ENCODE measurements at regions not wholly inside any gene's neighbourhood (a gene's known extent, or its start where the extent isn't known, plus 50 kb on each side); places are given as distances from the start of the nearest gene placed in this dataset.

DNA sequence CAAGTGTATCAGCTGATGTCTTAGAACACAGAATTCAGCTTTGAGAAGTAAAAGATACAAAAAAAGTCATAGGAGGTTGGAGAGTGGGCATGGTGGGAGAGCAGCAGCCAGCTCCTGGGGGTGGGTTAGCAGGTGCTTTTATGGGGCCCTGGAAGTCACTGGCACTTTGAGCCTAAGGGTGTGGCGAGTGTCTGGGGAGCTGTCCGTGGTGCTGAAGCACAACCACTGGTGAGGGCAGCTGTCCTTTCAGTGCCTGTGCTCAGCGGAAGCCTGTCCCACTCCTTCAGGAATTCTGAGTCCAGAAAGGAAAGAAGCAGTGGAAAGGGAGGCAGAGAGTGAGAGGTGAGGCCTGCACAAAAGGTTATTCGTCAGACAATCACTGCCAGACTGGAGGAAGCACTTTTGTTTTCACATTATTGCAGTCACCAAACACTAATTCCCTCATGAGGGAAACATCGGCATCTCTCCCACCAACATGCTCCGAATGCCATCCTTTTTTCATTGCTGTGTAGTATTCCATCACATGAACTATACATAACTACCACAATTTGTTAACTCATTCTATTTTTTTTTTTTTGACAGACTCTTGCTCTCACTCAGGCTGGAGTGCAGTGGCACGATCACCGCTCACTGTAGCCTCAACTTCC, 59.4 kb upstream of the RAPGEF1 start:
- peak; percentile 91 for ATAC-seq
- Histone ChIP-seq H3F3A (replicated peaks; ENCODE audit: low read depth) (no peaks in the 10 kb centered on the region), H3K79me2 (replicated peaks; ENCODE audit: insufficient read depth) (no peaks in the 10 kb centered on the region), H3K27ac (ENCODE audit: low read depth) (no peak overlapping the region), H3K27me3 (ENCODE audit: insufficient read depth) (no peaks in the 10 kb centered on the region), H3K4me2 (no peak overlapping the region), H3K4me3 (no peak overlapping the region), H3K4me1 (ENCODE audit: insufficient read depth) (peaks cover 12% of the 10 kb centered on the region; the same call in 1 of the 2 replicates), H3K9me2 (ENCODE audit: insufficient read depth) (no peaks in the 10 kb centered on the region), H3K36me3 (ENCODE audit: insufficient read depth) (no peaks in the 10 kb centered on the region), H2AFZ (no peak overlapping the region), H4K20me1 (replicated peaks; ENCODE audit: insufficient read depth) (no peaks in the 10 kb centered on the region; the same call in 1 of the 2 replicates)
- TF ChIP-seq CREB1 (CRISPR knock-in tag; IDR thresholded peaks at IDR 0.05; ENCODE audit: low read depth) (no peak), ZNF114 (CRISPR knock-in tag; IDR thresholded peaks at IDR 0.05) (no peak), POLR2AphosphoS5 (IDR thresholded peaks at IDR 0.05; ENCODE audit: low read depth) (no peak), ZNF331 (CRISPR knock-in tag; IDR thresholded peaks at IDR 0.05; ENCODE audit: low read depth) (no peak), STAT1 (IDR thresholded peaks at IDR 0.05; ENCODE audit: unreplicated experiment) (no peak)
- TF ChIP-seq, protein P1, sequence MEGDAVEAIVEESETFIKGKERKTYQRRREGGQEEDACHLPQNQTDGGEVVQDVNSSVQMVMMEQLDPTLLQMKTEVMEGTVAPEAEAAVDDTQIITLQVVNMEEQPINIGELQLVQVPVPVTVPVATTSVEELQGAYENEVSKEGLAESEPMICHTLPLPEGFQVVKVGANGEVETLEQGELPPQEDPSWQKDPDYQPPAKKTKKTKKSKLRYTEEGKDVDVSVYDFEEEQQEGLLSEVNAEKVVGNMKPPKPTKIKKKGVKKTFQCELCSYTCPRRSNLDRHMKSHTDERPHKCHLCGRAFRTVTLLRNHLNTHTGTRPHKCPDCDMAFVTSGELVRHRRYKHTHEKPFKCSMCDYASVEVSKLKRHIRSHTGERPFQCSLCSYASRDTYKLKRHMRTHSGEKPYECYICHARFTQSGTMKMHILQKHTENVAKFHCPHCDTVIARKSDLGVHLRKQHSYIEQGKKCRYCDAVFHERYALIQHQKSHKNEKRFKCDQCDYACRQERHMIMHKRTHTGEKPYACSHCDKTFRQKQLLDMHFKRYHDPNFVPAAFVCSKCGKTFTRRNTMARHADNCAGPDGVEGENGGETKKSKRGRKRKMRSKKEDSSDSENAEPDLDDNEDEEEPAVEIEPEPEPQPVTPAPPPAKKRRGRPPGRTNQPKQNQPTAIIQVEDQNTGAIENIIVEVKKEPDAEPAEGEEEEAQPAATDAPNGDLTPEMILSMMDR (conservative IDR thresholded peaks at IDR 0.05; ENCODE audit: low read depth in 2 of 2) = no peak
- TF ChIP-seq, protein P2, sequence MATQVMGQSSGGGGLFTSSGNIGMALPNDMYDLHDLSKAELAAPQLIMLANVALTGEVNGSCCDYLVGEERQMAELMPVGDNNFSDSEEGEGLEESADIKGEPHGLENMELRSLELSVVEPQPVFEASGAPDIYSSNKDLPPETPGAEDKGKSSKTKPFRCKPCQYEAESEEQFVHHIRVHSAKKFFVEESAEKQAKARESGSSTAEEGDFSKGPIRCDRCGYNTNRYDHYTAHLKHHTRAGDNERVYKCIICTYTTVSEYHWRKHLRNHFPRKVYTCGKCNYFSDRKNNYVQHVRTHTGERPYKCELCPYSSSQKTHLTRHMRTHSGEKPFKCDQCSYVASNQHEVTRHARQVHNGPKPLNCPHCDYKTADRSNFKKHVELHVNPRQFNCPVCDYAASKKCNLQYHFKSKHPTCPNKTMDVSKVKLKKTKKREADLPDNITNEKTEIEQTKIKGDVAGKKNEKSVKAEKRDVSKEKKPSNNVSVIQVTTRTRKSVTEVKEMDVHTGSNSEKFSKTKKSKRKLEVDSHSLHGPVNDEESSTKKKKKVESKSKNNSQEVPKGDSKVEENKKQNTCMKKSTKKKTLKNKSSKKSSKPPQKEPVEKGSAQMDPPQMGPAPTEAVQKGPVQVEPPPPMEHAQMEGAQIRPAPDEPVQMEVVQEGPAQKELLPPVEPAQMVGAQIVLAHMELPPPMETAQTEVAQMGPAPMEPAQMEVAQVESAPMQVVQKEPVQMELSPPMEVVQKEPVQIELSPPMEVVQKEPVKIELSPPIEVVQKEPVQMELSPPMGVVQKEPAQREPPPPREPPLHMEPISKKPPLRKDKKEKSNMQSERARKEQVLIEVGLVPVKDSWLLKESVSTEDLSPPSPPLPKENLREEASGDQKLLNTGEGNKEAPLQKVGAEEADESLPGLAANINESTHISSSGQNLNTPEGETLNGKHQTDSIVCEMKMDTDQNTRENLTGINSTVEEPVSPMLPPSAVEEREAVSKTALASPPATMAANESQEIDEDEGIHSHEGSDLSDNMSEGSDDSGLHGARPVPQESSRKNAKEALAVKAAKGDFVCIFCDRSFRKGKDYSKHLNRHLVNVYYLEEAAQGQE (IDR thresholded peaks at IDR 0.05; ENCODE audit: unreplicated experiment) = peak; percentile 96
- no peak overlapping the region for H3K4me3 Mint-ChIP-seq
- H3K36me3 Mint-ChIP-seq (ENCODE audit: low read depth) = no peaks in the 10 kb centered on the region; the same call in 2 of the 3 replicates
- no peak overlapping the region for H3K27ac Mint-ChIP-seq
- peak; percentile 88 for DNase-seq (ENCODE audit: low spot score)
- peaks cover 21% of the 10 kb centered on the region for H3K4me1 Mint-ChIP-seq
- H3K9me3 Mint-ChIP-seq = no peaks in the 10 kb centered on the region; the same call in 2 of the 3 replicates
- peaks cover 10% of the 10 kb centered on the region for H3K27me3 Mint-ChIP-seq (ENCODE audit: insufficient read depth, low read depth, poor library complexity)

DNA sequence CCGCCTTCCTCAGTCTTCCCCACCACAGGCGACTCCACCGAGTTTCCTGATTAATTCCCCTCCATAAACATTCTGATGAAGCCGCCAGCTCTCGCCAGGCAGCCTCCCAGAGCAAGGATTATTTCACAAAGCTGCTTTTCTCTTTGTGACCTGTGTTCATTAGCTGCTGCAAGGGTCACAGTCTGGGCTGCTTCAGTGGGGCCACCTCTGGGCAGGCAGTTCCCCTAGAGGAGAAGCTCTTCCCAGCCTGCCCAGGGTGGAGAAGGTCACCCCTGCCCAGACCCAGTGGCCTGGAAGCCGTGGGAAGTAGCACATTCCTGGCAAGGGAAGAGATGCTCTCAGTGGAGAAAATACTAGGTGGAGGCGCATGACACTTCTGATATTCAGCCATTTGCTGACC, 58.4 kb upstream of the RAPGEF1 start:
- H3K36me3 ChIP-seq (ENCODE audit: insufficient read depth) = no peaks in the 10 kb centered on the region
- no peaks in the 10 kb centered on the region for H3K27me3 ChIP-seq (ENCODE audit: insufficient read depth)
- no peak overlapping the region for H3K4me3 ChIP-seq
- ATAC-seq (no peak), DNase-seq (ENCODE audit: low spot score) (no peak)
- Mint-ChIP-seq H3K4me3 (no peak overlapping the region), H3K36me3 (ENCODE audit: low read depth) (no peaks in the 10 kb centered on the region; the same call in 2 of the 3 replicates), H3K27me3 (ENCODE audit: insufficient read depth, low read depth, poor library complexity) (peaks cover 12% of the 10 kb centered on the region), H3K4me1 (peaks cover 23% of the 10 kb centered on the region), H3K9me3 (no peaks in the 10 kb centered on the region; the same call in 2 of the 3 replicates), H3K27ac (no peak overlapping the region)
- H3K9me2 ChIP-seq (ENCODE audit: insufficient read depth) = no peaks in the 10 kb centered on the region
- no peaks in the 10 kb centered on the region for H3F3A ChIP-seq (replicated peaks; ENCODE audit: low read depth)
- peaks cover 12% of the 10 kb centered on the region; the same call in 1 of the 2 replicates for H3K4me1 ChIP-seq (ENCODE audit: insufficient read depth)
- H3K27ac ChIP-seq (ENCODE audit: low read depth) = no peak overlapping the region
- no peaks in the 10 kb centered on the region for H3K79me2 ChIP-seq (replicated peaks; ENCODE audit: insufficient read depth)
- H2AFZ ChIP-seq = no peak overlapping the region
- TF ChIP-seq, protein P2 (IDR thresholded peaks at IDR 0.05; ENCODE audit: unreplicated experiment) = no peak
- TF ChIP-seq JUNB (IDR thresholded peaks at IDR 0.05; ENCODE audit: unreplicated experiment) = no peak
- no peak for TF ChIP-seq ZNF114 (CRISPR knock-in tag; IDR thresholded peaks at IDR 0.05)
- no peaks in the 10 kb centered on the region; the same call in 1 of the 2 replicates for H4K20me1 ChIP-seq (replicated peaks; ENCODE audit: insufficient read depth)
- no peak overlapping the region for H3K4me2 ChIP-seq
